B cell (primary cell): ENCODE measurements at regions not wholly inside any gene's neighbourhood (a gene's known extent, or its start where the extent isn't known, plus 50 kb on each side); places are given as distances from the start of the nearest gene placed in this dataset.

Source experiments
- ATAC-seq: fragments of 200-7000 bp; cut with Tn5 transposase; one replicate; pipeline ENCODE4 v1.10.0; 2021; ENCODE audit warnings: low read depth, mild to moderate bottlenecking, moderate number of reproducible peaks, moderate library complexity
- CTCF ChIA-PET: fragments of 350-600 bp; sonication (Branson Sonifier 250); formaldehyde crosslinking; loops from one replicate; lab custom pipeline; 2021; ENCODE audit warnings: antibody characterized with exemption, inconsistent platforms; lab: Charles Lee
- POLR2A ChIA-PET: fragments of 350-600 bp; sonication (Branson Sonifier 250); formaldehyde crosslinking; loops from one replicate; lab custom pipeline; 2021; ENCODE audit warnings: antibody characterized with exemption; lab: Charles Lee
- DNase-seq: peaks from one replicate; pipeline ENCODE4 v3.0.0; 2013
- H2AFZ ChIP-seq: 2 replicates; pipeline ENCODE4 v1.6.1; 2012; ENCODE audit warnings: mild to moderate bottlenecking, low read depth, low read length; ENCODE audit not compliant: insufficient read depth, poor library complexity, severe bottlenecking
- H3K27ac ChIP-seq, 2 donors: 1 replicate in 1 of 2; 2 replicates in 1 of 2; pipeline ENCODE4 v1.5.1; 2012 to 2013; ENCODE audit warnings: low read length in 2 of 2, mild to moderate bottlenecking in 2 of 2, moderate library complexity in 1 of 2
- H3K27me3 ChIP-seq, 4 experiments: fragments of 200-600 bp in 1 of 4; sonication (generic) in 1 of 4; replicated peaks in 1 of 4; 1 replicate in 2 of 4; 2 replicates in 2 of 4; pipeline versions ENCODE4 v1.6.1 to v1.7.0; 2013 to 2016; ENCODE audit warnings: low read length in 3 of 4, mild to moderate bottlenecking in 2 of 4, mixed read lengths in 1 of 4, moderate library complexity in 1 of 4; ENCODE audit not compliant: insufficient read depth in 4 of 4, control insufficient read depth in 3 of 4; ENCODE audit errors: control extremely low read depth in 1 of 4
- H3K36me3 ChIP-seq, 2 experiments: replicated peaks in 1 of 2; 1 replicate in 1 of 2; 2 replicates in 1 of 2; pipeline versions ENCODE4 v1.6.1 to v1.7.1; 2013; ENCODE audit warnings: low read length in 1 of 2; ENCODE audit not compliant: insufficient read depth in 2 of 2, control insufficient read depth in 1 of 2; ENCODE audit errors: control extremely low read depth in 1 of 2, extremely low read depth in 1 of 2
- H3K4me1 ChIP-seq, 2 donors: fragments of 200-600 bp in 1 of 2; sonication (generic) in 1 of 2; 1 replicate in 1 of 2; 2 replicates in 1 of 2; pipeline versions ENCODE4 v1.5.1 to v1.6.1; 2013 to 2017; ENCODE audit warnings: low read length in 2 of 2; ENCODE audit not compliant: control insufficient read depth in 2 of 2, insufficient read depth in 2 of 2
- H3K4me2 ChIP-seq: replicated peaks from 2 replicates; pipeline ENCODE3; 2012; ENCODE audit warnings: mild to moderate bottlenecking, low read depth, low read length; ENCODE audit not compliant: poor library complexity, severe bottlenecking
- H3K4me3 ChIP-seq, 5 experiments: fragments of 200-600 bp in 1 of 5; sonication (generic) in 1 of 5; 1 replicate in 3 of 5; 2 replicates in 2 of 5; pipeline versions ENCODE4 v1.5.1 to v1.7.0; 2011 to 2016; ENCODE audit warnings: low read length in 4 of 5, mild to moderate bottlenecking in 4 of 5, low read depth in 2 of 5, control low read depth in 1 of 5, moderate library complexity in 1 of 5; ENCODE audit not compliant: insufficient read depth in 1 of 5; ENCODE audit errors: control extremely low read depth in 1 of 5, extremely low read depth in 1 of 5
- H3K79me2 ChIP-seq: fragments of 200-600 bp; sonication (generic); one replicate; pipeline ENCODE4 v1.6.0; 2016; ENCODE audit warnings: low read length; ENCODE audit not compliant: control insufficient read depth, insufficient read depth
- H3K9ac ChIP-seq: fragments of 200-600 bp; sonication (generic); 2 replicates; pipeline ENCODE4 v1.6.1; 2017; ENCODE audit warnings: mild to moderate bottlenecking, low read length, moderate library complexity
- H3K9me3 ChIP-seq, 3 donors: one replicate each; pipeline versions ENCODE4 v1.6.1 to v1.7.1; 2013; ENCODE audit warnings: low read length in 2 of 3; ENCODE audit not compliant: control insufficient read depth in 2 of 3, insufficient read depth in 1 of 3; ENCODE audit errors: control extremely low read depth in 1 of 3
- H4K20me1 ChIP-seq: 2 replicates; pipeline ENCODE4 v1.6.0; 2012; ENCODE audit warnings: mild to moderate bottlenecking, low read length; ENCODE audit not compliant: insufficient read depth, control insufficient read depth, poor library complexity, severe bottlenecking
- H3K27ac Mint-ChIP-seq: one replicate; pipeline ENCODE4 v1.8.0; 2021; ENCODE audit warnings: mixed read lengths
- H3K27me3 Mint-ChIP-seq: one replicate; pipeline ENCODE4 v1.8.0; 2021; ENCODE audit warnings: mixed read lengths
- H3K4me1 Mint-ChIP-seq: one replicate; pipeline ENCODE4 v1.8.0; 2021; ENCODE audit warnings: mixed read lengths
- H3K4me3 Mint-ChIP-seq: one replicate; pipeline ENCODE4 v1.8.0; 2021; ENCODE audit warnings: mixed read lengths
- H3K9me3 Mint-ChIP-seq: one replicate; pipeline ENCODE4 v1.8.0; 2022; ENCODE audit warnings: mixed read lengths; ENCODE audit not compliant: insufficient read depth
- EZH2 ChIP-seq: IDR thresholded peaks from 2 replicates; pipeline ENCODE4 v1.6.1; 2012; ENCODE audit warnings: borderline replicate concordance, low read depth, mild to moderate bottlenecking, moderate library complexity, low read length; ENCODE audit not compliant: insufficient read depth, poor library complexity, severe bottlenecking
- WGBS: methylation state at CpG from one replicate; pipeline ENCODE4 v1.1.5; 2013; ENCODE audit warnings: missing lambda C conversion rate; ENCODE audit not compliant: insufficient coverage; 5-methylcytosine and 5-hydroxymethylcytosine counted together
- intact Hi-C: fragments of 100-400 bp; cut with micrococcal nuclease; formaldehyde crosslinking; loops from one replicate; pipeline ENCODE4 v1.10.0; 2022
- TF ChIP-seq, protein P1 (sequence below): fragments of 200-600 bp; IDR thresholded peaks from one replicate; pipeline ENCODE4 v1.8.0; 2022; ENCODE audit warnings: antibody characterized with exemption, mild to moderate bottlenecking

DNA sequence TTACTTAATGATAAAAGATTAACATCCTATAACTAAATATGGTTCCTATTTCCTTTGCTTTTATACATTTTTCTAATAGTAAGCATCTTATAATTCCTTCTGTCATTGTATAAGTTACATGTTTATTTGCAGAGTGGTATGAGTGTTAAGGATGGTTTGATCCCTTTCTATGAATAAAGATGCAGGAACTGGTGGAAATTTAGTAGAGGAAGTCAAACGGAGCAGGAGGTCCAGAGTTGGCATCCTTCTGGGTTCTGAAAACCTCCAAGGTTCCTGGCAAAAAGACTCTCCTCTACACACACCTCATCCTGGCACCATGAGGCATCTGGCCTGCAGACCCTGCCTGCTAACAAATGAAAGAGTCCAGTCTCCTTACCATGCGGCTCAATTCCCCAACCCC, 296.8 kb downstream of the SOX9 start:
- ChIA-PET POLR2A (no interaction called here), CTCF (interaction anchor here (0.6 kb wide), 1 partner anchor 321 kb away, joined by 3 read pairs; no protein-coding TSS in a partner anchor)
- Histone ChIP-seq H3K4me3 (no peak overlapping the region), H4K20me1 (no peaks in the 10 kb centered on the region), H3K27me3 (no peaks in the 10 kb centered on the region), H3K36me3 (no peaks in the 10 kb centered on the region), H3K79me2 (no peaks in the 10 kb centered on the region), H2AFZ (no peak overlapping the region), H3K4me1 (peaks cover 0 to 23% of the 10 kb centered on the region in 2 donors), H3K4me2 (no peak overlapping the region), H3K9me3 (peaks cover 3 to 21% (median 9%) of the 10 kb centered on the region in 3 donors), H3K9ac (no peak overlapping the region), H3K27ac (no peak overlapping the region)
- no peak overlapping the region for H3K4me3 Mint-ChIP-seq
- ATAC-seq (no peak), DNase-seq (no peak)
- peaks cover 9% of the 10 kb centered on the region for H3K9me3 Mint-ChIP-seq
- H3K27me3 Mint-ChIP-seq: no peaks in the 10 kb centered on the region
- H3K4me1 Mint-ChIP-seq: peaks cover 26% of the 10 kb centered on the region
- TF ChIP-seq, protein P1, sequence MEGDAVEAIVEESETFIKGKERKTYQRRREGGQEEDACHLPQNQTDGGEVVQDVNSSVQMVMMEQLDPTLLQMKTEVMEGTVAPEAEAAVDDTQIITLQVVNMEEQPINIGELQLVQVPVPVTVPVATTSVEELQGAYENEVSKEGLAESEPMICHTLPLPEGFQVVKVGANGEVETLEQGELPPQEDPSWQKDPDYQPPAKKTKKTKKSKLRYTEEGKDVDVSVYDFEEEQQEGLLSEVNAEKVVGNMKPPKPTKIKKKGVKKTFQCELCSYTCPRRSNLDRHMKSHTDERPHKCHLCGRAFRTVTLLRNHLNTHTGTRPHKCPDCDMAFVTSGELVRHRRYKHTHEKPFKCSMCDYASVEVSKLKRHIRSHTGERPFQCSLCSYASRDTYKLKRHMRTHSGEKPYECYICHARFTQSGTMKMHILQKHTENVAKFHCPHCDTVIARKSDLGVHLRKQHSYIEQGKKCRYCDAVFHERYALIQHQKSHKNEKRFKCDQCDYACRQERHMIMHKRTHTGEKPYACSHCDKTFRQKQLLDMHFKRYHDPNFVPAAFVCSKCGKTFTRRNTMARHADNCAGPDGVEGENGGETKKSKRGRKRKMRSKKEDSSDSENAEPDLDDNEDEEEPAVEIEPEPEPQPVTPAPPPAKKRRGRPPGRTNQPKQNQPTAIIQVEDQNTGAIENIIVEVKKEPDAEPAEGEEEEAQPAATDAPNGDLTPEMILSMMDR: no peak
- intact Hi-C loops: no loop called here
- H3K27ac Mint-ChIP-seq: no peak overlapping the region
- WGBS: no CpG with 5 or more reads among the region's 2 CpGs

DNA sequence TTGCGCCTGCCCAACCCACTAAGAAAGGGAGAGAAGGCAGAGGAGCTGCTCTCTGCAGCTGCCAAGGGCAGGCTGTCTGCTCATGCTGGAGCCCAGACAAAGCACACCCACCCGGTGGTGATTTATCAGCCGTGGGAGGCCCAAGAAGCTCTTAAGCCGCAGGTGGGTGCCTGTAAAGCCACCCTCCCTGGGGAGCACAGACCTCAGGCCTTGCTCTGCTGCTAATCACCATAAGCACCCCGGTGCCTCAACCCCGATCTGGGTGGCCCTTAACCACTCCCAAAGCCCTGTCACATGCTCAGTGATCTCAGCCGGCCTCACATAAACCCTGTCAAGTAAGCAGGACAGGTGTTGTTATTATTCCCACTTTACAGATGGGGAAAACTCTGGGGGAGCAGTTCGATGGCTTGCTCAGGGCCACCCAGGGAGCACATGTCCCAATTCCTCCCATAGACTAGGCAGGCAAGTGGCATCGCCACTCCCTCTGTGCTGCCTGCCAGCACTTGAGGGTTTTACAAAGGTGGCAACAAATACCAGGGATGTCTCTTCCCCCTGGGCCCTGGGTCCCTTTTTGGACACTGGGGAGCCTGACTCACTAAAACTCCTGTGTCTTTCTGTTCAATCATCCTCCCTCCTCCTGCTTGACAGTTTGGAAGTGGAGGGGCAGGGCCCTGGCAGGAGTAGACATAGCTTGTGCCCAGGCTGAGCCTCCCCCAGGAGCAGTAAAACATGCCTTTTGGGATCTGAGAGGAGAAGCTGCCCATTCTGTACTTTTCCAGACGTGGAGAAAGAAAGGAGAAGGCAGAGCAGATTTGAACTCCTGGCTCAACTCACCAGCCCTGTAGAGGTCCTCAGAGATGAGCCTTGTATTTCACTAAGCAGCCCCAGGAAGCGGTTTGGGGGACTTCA, 299.3 kb downstream of the SOX9 start:
- no peak overlapping the region for H3K4me3 ChIP-seq
- peaks cover 9% of the 10 kb centered on the region for H3K9me3 Mint-ChIP-seq
- H3K4me3 Mint-ChIP-seq: peak overlapping the region; percentile 49

More for the DNA sequence above, 299.3 kb downstream of the SOX9 start:
- TF ChIP-seq EZH2: no peak
- TF ChIP-seq, protein P1: no peak
- H3K27ac ChIP-seq: no peak overlapping the region
- H3K27ac Mint-ChIP-seq: peak overlapping the region; percentile 29
- H3K9ac ChIP-seq: no peak overlapping the region
- ATAC-seq (peak; percentile 68), DNase-seq (peak; percentile 40)
- H2AFZ ChIP-seq: no peak overlapping the region
- peaks cover 0 to 32% of the 10 kb centered on the region in 2 donors for H3K4me1 ChIP-seq
- no peaks in the 10 kb centered on the region for H3K79me2 ChIP-seq
- peaks cover 38% of the 10 kb centered on the region for H3K4me1 Mint-ChIP-seq
- no peak overlapping the region for H3K4me2 ChIP-seq
- H3K9me3 ChIP-seq: peaks cover 3 to 12% (median 9%) of the 10 kb centered on the region in 3 donors
- intact Hi-C loops: no loop called here
- H3K27me3 Mint-ChIP-seq: no peaks in the 10 kb centered on the region
- 57% methylated on average over 10 of the region's 11 CpGs for WGBS
- no peaks in the 10 kb centered on the region for H4K20me1 ChIP-seq
- H3K27me3 ChIP-seq: no peaks in the 10 kb centered on the region
- H3K36me3 ChIP-seq: no peaks in the 10 kb centered on the region
- ChIA-PET CTCF (no interaction called here), POLR2A (no interaction called here)
